ENCODE measurements at regions not wholly inside any gene's neighbourhood (a gene's known extent, or its start where the extent isn't known, plus 50 kb on each side); places are given as distances from the start of the nearest gene placed in this dataset.
A peak's percentile ranks its signal among the peaks of the same experiment; 100 is the strongest.

DNA sequence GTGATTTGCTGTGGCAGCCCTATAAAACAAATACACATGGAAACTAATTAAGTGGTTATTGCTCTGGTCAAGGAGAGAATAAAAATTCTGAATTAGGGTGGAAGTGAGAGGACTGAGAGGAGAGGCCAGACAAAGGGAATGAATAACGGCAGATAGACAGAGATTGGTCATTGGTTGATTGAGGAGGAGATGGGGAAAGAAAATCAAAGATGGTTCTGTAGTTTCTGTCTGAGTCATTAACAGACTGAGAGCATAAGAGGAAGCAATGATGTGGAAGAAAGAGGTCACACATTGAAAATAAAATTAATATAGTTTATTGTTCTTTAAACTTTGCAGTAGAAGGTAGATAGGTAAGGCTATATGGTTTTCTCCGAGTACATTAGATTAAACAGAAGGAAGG lies 469.8 kb downstream of the ACTL7B start:
- Mint-ChIP-seq H3K27ac (no peak overlapping the region), H3K4me3 (no peak overlapping the region), H3K36me3 (ENCODE audit: low read depth) (no peaks in the 10 kb centered on the region), H3K4me1 (no peaks in the 10 kb centered on the region), H3K27me3 (ENCODE audit: low read depth, poor library complexity) (no peaks in the 10 kb centered on the region), H3K9me3 (no peaks in the 10 kb centered on the region)
- TF ChIP-seq, protein P1, sequence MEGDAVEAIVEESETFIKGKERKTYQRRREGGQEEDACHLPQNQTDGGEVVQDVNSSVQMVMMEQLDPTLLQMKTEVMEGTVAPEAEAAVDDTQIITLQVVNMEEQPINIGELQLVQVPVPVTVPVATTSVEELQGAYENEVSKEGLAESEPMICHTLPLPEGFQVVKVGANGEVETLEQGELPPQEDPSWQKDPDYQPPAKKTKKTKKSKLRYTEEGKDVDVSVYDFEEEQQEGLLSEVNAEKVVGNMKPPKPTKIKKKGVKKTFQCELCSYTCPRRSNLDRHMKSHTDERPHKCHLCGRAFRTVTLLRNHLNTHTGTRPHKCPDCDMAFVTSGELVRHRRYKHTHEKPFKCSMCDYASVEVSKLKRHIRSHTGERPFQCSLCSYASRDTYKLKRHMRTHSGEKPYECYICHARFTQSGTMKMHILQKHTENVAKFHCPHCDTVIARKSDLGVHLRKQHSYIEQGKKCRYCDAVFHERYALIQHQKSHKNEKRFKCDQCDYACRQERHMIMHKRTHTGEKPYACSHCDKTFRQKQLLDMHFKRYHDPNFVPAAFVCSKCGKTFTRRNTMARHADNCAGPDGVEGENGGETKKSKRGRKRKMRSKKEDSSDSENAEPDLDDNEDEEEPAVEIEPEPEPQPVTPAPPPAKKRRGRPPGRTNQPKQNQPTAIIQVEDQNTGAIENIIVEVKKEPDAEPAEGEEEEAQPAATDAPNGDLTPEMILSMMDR (IDR thresholded peaks at IDR 0.05) = no peak
- DNase-seq = no peak

DNA sequence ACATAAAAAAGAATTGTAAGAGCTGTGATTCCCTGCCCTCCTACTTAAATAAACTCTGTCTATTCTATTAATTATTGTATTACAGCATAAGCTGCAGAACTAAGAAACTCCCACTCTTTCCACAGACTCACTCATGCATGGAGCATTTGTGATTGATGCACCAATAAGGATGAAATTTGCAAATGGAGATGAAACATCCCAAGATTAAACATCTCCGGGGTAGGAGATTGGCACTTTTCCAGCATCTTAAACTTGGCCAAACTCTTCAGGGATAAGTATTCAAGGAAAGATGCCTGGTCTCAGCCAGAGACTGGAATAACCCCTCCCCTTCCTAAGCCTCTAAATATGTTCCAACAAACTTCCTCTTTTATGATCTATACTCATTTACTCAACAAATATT lies 472.0 kb downstream of the ACTL7B start:
- DNase-seq = no peak
- H3K27me3 Mint-ChIP-seq (ENCODE audit: low read depth, poor library complexity) = peaks cover 2% of the 10 kb centered on the region
- no peaks in the 10 kb centered on the region for H3K36me3 Mint-ChIP-seq (ENCODE audit: low read depth)
- no peak overlapping the region for H3K4me3 Mint-ChIP-seq
- TF ChIP-seq, protein P1 (IDR thresholded peaks at IDR 0.05) = no peak
- H3K4me1 Mint-ChIP-seq = no peaks in the 10 kb centered on the region
- no peaks in the 10 kb centered on the region for H3K9me3 Mint-ChIP-seq
- H3K27ac Mint-ChIP-seq = no peak overlapping the region

DNA sequence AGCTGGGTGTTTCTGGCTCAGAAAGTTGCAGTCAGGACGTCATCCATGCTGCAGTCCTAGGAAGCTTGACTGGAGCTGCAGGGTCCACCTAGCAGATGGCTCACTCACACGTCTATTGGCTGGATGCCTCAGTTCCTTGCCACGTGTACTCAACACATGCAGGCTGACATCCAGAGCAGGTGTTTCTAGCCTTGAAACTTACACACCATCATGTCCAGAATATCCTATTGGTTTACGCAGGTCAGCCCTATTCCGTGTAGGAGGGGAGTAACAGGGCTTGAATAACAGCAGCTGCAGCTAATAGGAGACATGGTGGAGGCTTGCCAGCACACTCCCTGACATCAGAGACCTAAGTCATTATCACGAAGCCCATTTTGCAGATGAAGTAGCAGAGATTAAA lies 473.5 kb downstream of the ACTL7B start:
- TF ChIP-seq, protein P1 (IDR thresholded peaks at IDR 0.05) = no peak
- Mint-ChIP-seq H3K27me3 (ENCODE audit: low read depth, poor library complexity) (peaks cover 6% of the 10 kb centered on the region), H3K9me3 (no peaks in the 10 kb centered on the region), H3K27ac (peak overlapping the region; percentile 57), H3K4me1 (no peaks in the 10 kb centered on the region), H3K36me3 (ENCODE audit: low read depth) (no peaks in the 10 kb centered on the region), H3K4me3 (no peak overlapping the region)
- no peak for DNase-seq

DNA sequence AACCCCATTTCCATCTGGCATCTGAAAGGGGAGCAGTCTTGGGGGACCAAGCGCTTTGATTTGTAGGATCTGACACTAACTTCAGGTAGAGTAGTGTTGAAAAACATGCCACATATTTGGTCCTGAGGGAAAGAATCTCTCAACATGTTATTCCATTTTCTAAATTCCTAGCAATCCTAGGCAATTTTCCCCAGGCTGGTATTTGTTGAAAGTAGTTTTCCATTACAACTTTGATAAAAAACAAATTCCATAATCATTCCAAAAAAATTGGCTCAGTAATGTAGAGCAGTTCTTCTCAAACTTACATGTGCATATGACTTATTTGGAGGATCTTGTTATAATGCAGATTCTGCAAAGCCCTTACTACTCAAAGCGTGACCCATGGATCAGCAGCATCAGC lies 477.9 kb downstream of the ACTL7B start:
- H3K36me3 Mint-ChIP-seq (ENCODE audit: low read depth) = no peaks in the 10 kb centered on the region
- peaks cover 6% of the 10 kb centered on the region for H3K27me3 Mint-ChIP-seq (ENCODE audit: low read depth, poor library complexity)
- H3K9me3 Mint-ChIP-seq = peaks cover 13% of the 10 kb centered on the region
- H3K27ac Mint-ChIP-seq = no peak overlapping the region
- no peaks in the 10 kb centered on the region for H3K4me1 Mint-ChIP-seq
- TF ChIP-seq, protein P1 (IDR thresholded peaks at IDR 0.05) = no peak
- no peak overlapping the region for H3K4me3 Mint-ChIP-seq
- no peak for DNase-seq

DNA sequence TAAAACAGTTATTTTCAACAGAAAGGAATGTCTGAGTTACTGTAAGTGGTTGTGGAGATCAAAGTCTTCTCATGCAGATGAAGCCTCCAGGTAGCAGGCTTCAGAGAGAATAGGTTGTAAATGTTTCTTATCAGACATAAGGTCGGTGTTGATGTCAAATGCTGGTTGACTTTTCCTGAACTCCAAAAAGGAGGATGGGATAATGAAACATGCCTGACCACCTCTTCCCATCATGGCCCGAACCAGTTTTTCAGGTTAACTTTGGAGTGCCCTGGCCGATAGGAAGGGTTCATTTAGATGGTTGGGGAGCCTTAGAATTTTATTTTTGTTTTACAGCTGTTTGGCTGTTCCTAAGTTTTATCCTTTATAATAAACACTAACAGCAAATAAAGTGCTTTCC lies 478.4 kb downstream of the ACTL7B start:
- TF ChIP-seq, protein P1 (IDR thresholded peaks at IDR 0.05) = no peak
- Mint-ChIP-seq H3K27ac (no peak overlapping the region), H3K27me3 (ENCODE audit: low read depth, poor library complexity) (peaks cover 6% of the 10 kb centered on the region), H3K4me1 (no peaks in the 10 kb centered on the region), H3K36me3 (ENCODE audit: low read depth) (no peaks in the 10 kb centered on the region), H3K9me3 (peaks cover 13% of the 10 kb centered on the region), H3K4me3 (no peak overlapping the region)
- no peak for DNase-seq

DNA sequence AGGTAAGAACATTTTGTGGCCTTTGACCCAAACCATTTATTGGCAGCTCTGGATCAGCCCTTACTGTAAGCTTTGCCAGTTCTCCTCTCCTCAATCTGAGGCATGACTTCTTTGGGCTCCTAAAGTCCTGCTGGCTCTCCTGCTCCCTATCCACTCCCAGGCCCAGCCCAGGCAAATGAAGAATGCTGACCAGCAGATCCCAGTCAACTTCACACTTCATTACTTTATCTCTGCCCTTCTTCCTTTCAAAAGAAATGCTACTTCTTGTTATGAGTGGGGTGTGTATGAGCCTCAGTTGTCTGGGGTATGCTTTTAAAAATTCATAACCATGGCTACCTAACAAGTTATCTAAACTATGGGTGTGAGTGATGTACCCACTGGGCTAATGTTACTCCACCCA lies 479.6 kb downstream of the ACTL7B start:
- H3K9me3 Mint-ChIP-seq = peaks cover 13% of the 10 kb centered on the region
- no peak overlapping the region for H3K27ac Mint-ChIP-seq

More for the DNA sequence above, 479.6 kb downstream of the ACTL7B start:
- TF ChIP-seq, protein P1 (IDR thresholded peaks at IDR 0.05) = no peak
- Mint-ChIP-seq H3K4me3 (no peak overlapping the region), H3K27me3 (ENCODE audit: low read depth, poor library complexity) (peaks cover 6% of the 10 kb centered on the region), H3K36me3 (ENCODE audit: low read depth) (no peaks in the 10 kb centered on the region), H3K4me1 (no peaks in the 10 kb centered on the region)
- no peak for DNase-seq

Data from nephron progenitor cell (in vitro differentiated cells).